Erythroblast (primary cell): ENCODE measurements at regions not wholly inside any gene's neighbourhood (a gene's known extent, or its start where the extent isn't known, plus 50 kb on each side); places are given as distances from the start of the nearest gene placed in this dataset.

Source experiments
- GATA1 ChIP-seq: IDR thresholded peaks from 2 replicates; pipeline ENCODE4 v1.6.1; 2011; ENCODE audit warnings: low read depth, mild to moderate bottlenecking, control low read depth, low read length, moderate library complexity
- POLR2A ChIP-seq: IDR thresholded peaks from 2 replicates; pipeline ENCODE4 v1.6.1; 2011; ENCODE audit warnings: mild to moderate bottlenecking, low read length

- TF ChIP-seq POLR2A, result no peak
- no peak for TF ChIP-seq GATA1
Measured at GRCh38 chr16:50858376-50858775, 116.5 kb downstream of the CYLD start.
